Mesodermal cell (in vitro differentiated cells): ENCODE measurements at regions not wholly inside any gene's neighbourhood (a gene's known extent, or its start where the extent isn't known, plus 50 kb on each side); places are given as distances from the start of the nearest gene placed in this dataset.

Experiments used
- H3K27ac ChIP-seq: 2 replicates; pipeline ENCODE4 v1.7.0; 2013; ENCODE audit warnings: mild to moderate bottlenecking, low read depth, low read length, moderate library complexity; ENCODE audit not compliant: severe bottlenecking
- H3K36me3 ChIP-seq: 2 replicates; pipeline ENCODE4 v1.7.1; 2013; ENCODE audit warnings: mild to moderate bottlenecking, low read length, moderate library complexity; ENCODE audit not compliant: control insufficient read depth, insufficient read depth
- H3K4me1 ChIP-seq: one replicate; pipeline ENCODE4 v1.7.1; 2013; ENCODE audit warnings: mild to moderate bottlenecking, low read length; ENCODE audit not compliant: insufficient read depth, control insufficient read depth, poor library complexity, severe bottlenecking
- H3K4me3 ChIP-seq: 2 replicates; pipeline ENCODE4 v1.7.0; 2013; ENCODE audit warnings: low read length, control low read depth, mild to moderate bottlenecking; ENCODE audit not compliant: insufficient read depth, poor library complexity, severe bottlenecking; ENCODE audit errors: extremely low read depth
- H3K9me3 ChIP-seq: 2 replicates; pipeline ENCODE4 v1.7.1; 2013; ENCODE audit warnings: mild to moderate bottlenecking, low read length, moderate library complexity; ENCODE audit not compliant: control insufficient read depth
- WGBS, 2 experiments: methylation state at CpG; one replicate each; pipeline ENCODE4 v1.1.5; 2013; ENCODE audit warnings: missing lambda C conversion rate in 2 of 2; ENCODE audit not compliant: insufficient coverage in 2 of 2; 5-methylcytosine and 5-hydroxymethylcytosine counted together

GRCh38 chr13:58876473-58876872, 1244.9 kb downstream of the PCDH17 start:
- WGBS, 2 experiments, result no CpG with 5 or more reads among the region's 1 CpG

GRCh38 chr13:58879114-58879513, 1247.6 kb downstream of the PCDH17 start:
- Histone ChIP-seq H3K36me3 (no peaks in the 10 kb centered on the region), H3K9me3 (no peaks in the 10 kb centered on the region), H3K27ac (no peak overlapping the region), H3K4me1 (no peaks in the 10 kb centered on the region), H3K4me3 (no peak overlapping the region)

More at GRCh38 chr13:58876473-58876872, 1244.9 kb downstream of the PCDH17 start:
- Histone ChIP-seq H3K36me3 (no peaks in the 10 kb centered on the region), H3K9me3 (no peaks in the 10 kb centered on the region), H3K4me1 (no peaks in the 10 kb centered on the region), H3K4me3 (no peak overlapping the region), H3K27ac (no peak overlapping the region)

GRCh38 chr13:58882516-58882915, 1251.0 kb downstream of the PCDH17 start:
- Histone ChIP-seq H3K9me3 (no peaks in the 10 kb centered on the region), H3K4me3 (no peak overlapping the region), H3K4me1 (no peaks in the 10 kb centered on the region), H3K36me3 (no peaks in the 10 kb centered on the region), H3K27ac (no peak overlapping the region)
- WGBS, 2 experiments, result 100% methylated on average over 1 of the region's 4 CpGs; no CpG with 5 or more reads in 1 of the 2 experiments

- Histone ChIP-seq H3K4me3 (no peak overlapping the region), H3K27ac (no peak overlapping the region), H3K36me3 (no peaks in the 10 kb centered on the region), H3K4me1 (no peaks in the 10 kb centered on the region), H3K9me3 (no peaks in the 10 kb centered on the region)
- 44 to 46% methylated on average over 1 of the region's 2 CpGs for WGBS, 2 experiments
Measured at GRCh38 chr13:58883405-58883804, 1251.9 kb downstream of the PCDH17 start.

- Histone ChIP-seq H3K9me3 (no peaks in the 10 kb centered on the region), H3K36me3 (no peaks in the 10 kb centered on the region), H3K4me1 (no peaks in the 10 kb centered on the region), H3K4me3 (no peak overlapping the region), H3K27ac (no peak overlapping the region)
- 30 to 43% methylated on average over 2 to 3 of the region's 5 CpGs for WGBS, 2 experiments
Measured at GRCh38 chr13:58884353-58885209, 1253.0 kb downstream of the PCDH17 start.

GRCh38 chr13:58889474-58889873, 1257.9 kb downstream of the PCDH17 start:
- H3K9me3 ChIP-seq, result no peaks in the 10 kb centered on the region
- no peaks in the 10 kb centered on the region for H3K36me3 ChIP-seq
- no CpG with 5 or more reads among the region's 1 CpG for WGBS, 2 experiments
- H3K27ac ChIP-seq, result no peak overlapping the region
- H3K4me3 ChIP-seq, result no peak overlapping the region
- H3K4me1 ChIP-seq, result no peaks in the 10 kb centered on the region

GRCh38 chr13:58893396-58893795, 1261.9 kb downstream of the PCDH17 start:
- H3K36me3 ChIP-seq, result no peaks in the 10 kb centered on the region
- H3K4me1 ChIP-seq, result no peaks in the 10 kb centered on the region
- no CpG with 5 or more reads among the region's 1 CpG for WGBS, 2 experiments
- no peak overlapping the region for H3K4me3 ChIP-seq
- H3K9me3 ChIP-seq, result no peaks in the 10 kb centered on the region
- H3K27ac ChIP-seq, result no peak overlapping the region

GRCh38 chr13:58906329-58907007, 1257.3 kb downstream of the DIAPH3 start:
- H3K9me3 ChIP-seq, result no peaks in the 10 kb centered on the region
- no peaks in the 10 kb centered on the region for H3K36me3 ChIP-seq
- no peak overlapping the region for H3K27ac ChIP-seq
- WGBS, 2 experiments, result 86 to 100% methylated on average over 1 to 3 of the region's 3 CpGs
- H3K4me3 ChIP-seq, result no peak overlapping the region
- no peaks in the 10 kb centered on the region for H3K4me1 ChIP-seq

GRCh38 chr13:58907347-58907746, 1256.4 kb downstream of the DIAPH3 start:
- H3K27ac ChIP-seq, result no peak overlapping the region
- no peaks in the 10 kb centered on the region for H3K9me3 ChIP-seq
- no peaks in the 10 kb centered on the region for H3K4me1 ChIP-seq
- H3K36me3 ChIP-seq, result no peaks in the 10 kb centered on the region
- H3K4me3 ChIP-seq, result no peak overlapping the region

- no CpG with 5 or more reads among the region's 2 CpGs for WGBS, 2 experiments
- H3K4me3 ChIP-seq, result no peak overlapping the region
- no peaks in the 10 kb centered on the region for H3K9me3 ChIP-seq
- H3K27ac ChIP-seq, result no peak overlapping the region
- H3K36me3 ChIP-seq, result no peaks in the 10 kb centered on the region
- no peaks in the 10 kb centered on the region for H3K4me1 ChIP-seq
Measured at GRCh38 chr13:58908019-58908679, 1255.6 kb downstream of the DIAPH3 start.
